GM12865 (cell line): ENCODE measurements at regions not wholly inside any gene's neighbourhood (a gene's known extent, or its start where the extent isn't known, plus 50 kb on each side); places are given as distances from the start of the nearest gene placed in this dataset.

ENCODE experiments used
- DNase-seq: peaks from one replicate; pipeline ENCODE4 v3.0.0; 2010; ENCODE audit warnings: low read depth
- H3K4me3 ChIP-seq: 2 replicates; pipeline ENCODE4 v1.5.1; 2011; ENCODE audit warnings: mild to moderate bottlenecking, low read depth, low read length, control low read depth
- TF ChIP-seq, protein P1 (sequence below): IDR thresholded peaks from 2 replicates; pipeline ENCODE4 v1.5.1; 2011; ENCODE audit warnings: low read length, control low read depth, low read depth, inconsistent platforms; ENCODE audit not compliant: insufficient read depth; ENCODE audit errors: missing control alignments

DNA sequence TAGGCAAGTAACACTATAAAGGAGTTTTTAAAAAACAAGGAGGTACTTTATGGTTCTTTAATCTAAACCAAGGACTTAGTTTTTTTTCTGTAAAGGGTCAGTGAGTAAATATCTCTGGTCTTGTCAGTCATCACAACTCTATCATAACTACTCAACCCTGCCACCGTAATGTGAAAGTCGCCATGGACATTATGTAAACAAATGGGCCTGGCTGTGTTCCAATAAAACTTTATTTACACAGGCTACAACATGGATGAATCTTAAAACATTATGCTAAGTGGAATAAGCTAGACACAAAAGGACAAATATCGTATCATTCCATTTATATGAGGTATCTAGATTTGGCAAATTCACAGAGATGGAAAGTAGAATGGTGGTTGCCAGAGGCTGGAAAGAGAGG, 60.8 kb upstream of the SP4 start:
- H3K4me3 ChIP-seq, result no peak overlapping the region
- TF ChIP-seq, protein P1, sequence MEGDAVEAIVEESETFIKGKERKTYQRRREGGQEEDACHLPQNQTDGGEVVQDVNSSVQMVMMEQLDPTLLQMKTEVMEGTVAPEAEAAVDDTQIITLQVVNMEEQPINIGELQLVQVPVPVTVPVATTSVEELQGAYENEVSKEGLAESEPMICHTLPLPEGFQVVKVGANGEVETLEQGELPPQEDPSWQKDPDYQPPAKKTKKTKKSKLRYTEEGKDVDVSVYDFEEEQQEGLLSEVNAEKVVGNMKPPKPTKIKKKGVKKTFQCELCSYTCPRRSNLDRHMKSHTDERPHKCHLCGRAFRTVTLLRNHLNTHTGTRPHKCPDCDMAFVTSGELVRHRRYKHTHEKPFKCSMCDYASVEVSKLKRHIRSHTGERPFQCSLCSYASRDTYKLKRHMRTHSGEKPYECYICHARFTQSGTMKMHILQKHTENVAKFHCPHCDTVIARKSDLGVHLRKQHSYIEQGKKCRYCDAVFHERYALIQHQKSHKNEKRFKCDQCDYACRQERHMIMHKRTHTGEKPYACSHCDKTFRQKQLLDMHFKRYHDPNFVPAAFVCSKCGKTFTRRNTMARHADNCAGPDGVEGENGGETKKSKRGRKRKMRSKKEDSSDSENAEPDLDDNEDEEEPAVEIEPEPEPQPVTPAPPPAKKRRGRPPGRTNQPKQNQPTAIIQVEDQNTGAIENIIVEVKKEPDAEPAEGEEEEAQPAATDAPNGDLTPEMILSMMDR, result no peak
- no peak for DNase-seq

DNA sequence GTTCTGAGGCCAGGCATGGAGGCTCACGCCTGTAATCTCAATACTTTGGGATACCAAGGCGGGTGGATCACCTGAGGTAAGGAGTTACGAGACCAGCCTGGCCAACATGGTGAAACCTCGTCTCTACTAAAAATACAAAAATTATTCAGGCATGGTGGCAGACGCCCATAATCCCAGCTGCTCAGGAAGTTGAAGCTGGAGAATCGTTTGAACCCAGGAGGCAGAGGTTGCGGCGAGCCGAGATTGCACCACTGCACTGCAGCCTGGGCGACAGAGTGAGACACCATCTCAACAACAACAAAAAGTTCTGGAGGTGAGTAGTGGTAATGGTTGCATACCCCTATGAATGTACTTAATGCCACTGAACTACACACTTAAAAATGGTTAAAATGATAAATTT, 60.3 kb upstream of the SP4 start:
- TF ChIP-seq, protein P1, result no peak
- no peak for DNase-seq

DNA sequence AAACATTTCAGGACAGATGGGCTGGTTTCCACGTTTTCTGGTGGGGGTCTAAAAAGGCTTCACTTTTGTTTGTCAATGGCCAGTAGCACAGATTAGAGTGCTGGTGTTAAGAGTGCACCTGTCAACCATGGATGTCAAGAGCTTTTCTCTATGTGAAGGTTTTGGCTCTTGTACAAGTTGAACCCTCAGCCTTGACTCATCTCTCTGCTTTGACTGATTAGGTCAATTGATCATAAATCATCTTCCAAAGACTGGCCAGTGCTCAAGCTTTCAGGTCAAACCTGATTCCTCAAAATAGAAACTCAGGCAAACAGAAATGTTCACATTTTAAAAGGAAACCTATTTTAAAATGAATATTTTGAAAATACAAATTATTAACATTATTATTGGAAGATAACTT, 59.6 kb upstream of the SP4 start:
- no peak for DNase-seq
- TF ChIP-seq, protein P1, result no peak
- H3K4me3 ChIP-seq, result no peak overlapping the region

More for the DNA sequence above, 60.3 kb upstream of the SP4 start:
- H3K4me3 ChIP-seq, result no peak overlapping the region

DNA sequence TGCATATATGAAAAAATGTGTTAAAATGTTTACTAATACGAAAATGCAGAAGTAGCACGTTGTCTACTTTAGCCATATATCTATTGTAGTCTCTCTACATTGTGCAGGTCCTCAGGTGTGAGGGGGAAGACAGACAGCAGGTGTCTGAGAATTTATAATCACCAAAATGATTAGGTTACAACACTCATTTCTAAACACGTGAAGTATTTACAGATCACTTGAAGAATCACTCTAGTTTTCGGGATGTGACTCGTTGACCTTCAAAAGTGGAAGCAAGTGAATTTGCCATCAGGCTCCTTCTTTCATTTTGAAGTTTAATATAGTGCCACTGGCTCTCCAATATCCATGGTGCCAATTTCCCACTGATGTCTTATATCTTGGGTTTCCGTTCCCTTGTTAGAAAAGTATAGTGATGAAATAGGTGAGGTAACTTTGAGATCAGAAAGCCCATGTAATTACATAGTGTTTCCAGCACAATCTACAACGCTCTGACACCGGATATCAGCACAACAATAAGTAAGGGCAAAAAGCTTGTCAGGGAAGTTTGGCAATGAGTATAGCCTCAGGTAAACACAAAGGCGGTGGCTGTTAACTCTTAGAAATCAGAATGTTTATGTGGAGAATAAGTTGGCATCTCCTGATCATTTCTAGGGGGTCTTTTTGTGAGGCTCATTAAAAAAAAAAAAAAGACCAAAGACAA, 57.5 kb upstream of the SP4 start:
- TF ChIP-seq, protein P1, result no peak
- no peak overlapping the region for H3K4me3 ChIP-seq
- DNase-seq, result no peak

DNA sequence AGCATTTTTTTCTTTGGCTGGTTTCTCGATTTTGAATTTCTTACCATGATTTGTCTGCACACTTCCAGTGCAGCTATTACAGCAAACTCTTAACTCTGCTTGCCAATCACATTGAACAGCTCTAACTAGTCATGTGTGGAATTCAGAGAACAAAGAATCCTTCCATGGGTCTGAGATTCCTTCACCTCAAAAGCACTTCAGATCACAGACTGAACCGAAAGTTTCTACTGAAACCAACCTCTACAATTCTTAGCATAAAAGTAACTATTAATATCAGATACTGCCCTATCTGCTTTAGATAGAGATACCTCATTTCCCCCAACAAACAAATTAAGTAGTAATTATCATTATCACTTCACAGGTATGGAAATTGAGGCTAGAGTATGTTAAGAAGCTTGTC, 56.5 kb upstream of the SP4 start:
- TF ChIP-seq, protein P1, result no peak
- no peak overlapping the region for H3K4me3 ChIP-seq
- DNase-seq, result peak; percentile 61

DNA sequence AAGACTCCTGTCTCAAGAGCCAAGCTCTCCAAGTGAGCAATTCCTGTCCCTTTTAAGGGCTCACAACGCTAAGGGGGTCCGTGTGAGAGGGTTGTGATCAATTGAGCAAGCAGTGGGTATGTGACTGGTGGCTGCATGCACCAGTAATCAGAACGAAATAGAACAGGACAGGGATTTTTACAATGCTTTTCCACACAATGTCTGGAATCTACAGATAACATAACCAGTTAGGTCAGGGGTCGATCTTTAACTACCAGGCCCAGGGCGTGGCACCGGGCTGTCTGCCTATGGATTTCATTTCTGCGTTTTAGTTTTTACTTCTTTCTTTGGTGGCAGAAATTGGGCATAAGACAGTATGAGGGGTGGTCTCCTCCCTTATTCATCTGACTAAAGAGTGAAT, 54.9 kb upstream of the SP4 start:
- no peak overlapping the region for H3K4me3 ChIP-seq
- TF ChIP-seq, protein P1, result no peak
- DNase-seq, result no peak

DNA sequence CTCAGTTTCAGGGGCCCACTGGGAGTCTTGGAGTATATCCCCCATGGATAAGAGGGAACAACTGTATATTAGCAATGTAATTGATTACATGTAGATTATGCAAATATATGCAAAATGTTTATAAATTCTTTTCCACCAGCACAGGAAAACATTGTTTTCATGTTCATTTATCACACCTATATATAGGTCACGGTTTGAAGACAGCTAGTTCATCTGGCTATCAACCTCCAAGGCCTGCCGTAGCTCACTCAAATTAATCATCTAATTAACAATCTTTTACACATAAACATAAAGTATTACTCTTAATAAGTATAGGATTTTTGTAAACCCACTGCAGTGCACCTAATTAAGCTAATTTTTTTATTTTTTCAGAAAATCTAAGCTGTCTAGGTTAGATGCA, 53.7 kb upstream of the SP4 start:
- H3K4me3 ChIP-seq, result no peak overlapping the region
- no peak for DNase-seq
- TF ChIP-seq, protein P1, result no peak
